Adrenal gland (tissue), 9 donors: ENCODE measurements at regions not wholly inside any gene's neighbourhood (a gene's known extent, or its start where the extent isn't known, plus 50 kb on each side); places are given as distances from the start of the nearest gene placed in this dataset.

Source experiments
- DNase-seq, 7 donors: peaks; one replicate each; pipeline ENCODE4 v3.0.0-alpha.2; 2019 to 2020
- H3K27ac ChIP-seq, 5 donors: fragments of 200-600 bp; sonication (generic) in 4 of 5; 1 replicate in 3 of 5; 2 replicates in 2 of 5; pipeline versions ENCODE4 v1.5.1 to v1.8.0; 2016 to 2020; ENCODE audit warnings: mild to moderate bottlenecking in 1 of 5
- H3K27me3 ChIP-seq: fragments of 200-600 bp; 2 replicates; pipeline ENCODE4 v1.8.0; 2021
- H3K36me3 ChIP-seq, 2 donors: fragments of 200-600 bp; replicated peaks in 1 of 2; 1 replicate in 1 of 2; 2 replicates in 1 of 2; pipeline versions ENCODE4 v1.5.1 to v1.8.0; 2018 to 2022
- H3K4me1 ChIP-seq, 2 donors: fragments of 200-600 bp; replicated peaks in 1 of 2; 1 replicate in 1 of 2; 2 replicates in 1 of 2; pipeline versions ENCODE4 v1.5.1 to v1.8.0; 2018 to 2021
- H3K4me3 ChIP-seq, 4 donors: fragments of 200-600 bp; sonication (generic) in 3 of 4; one replicate each; pipeline ENCODE4 v1.5.1; 2016 to 2018
- H3K9me3 ChIP-seq, 3 donors: fragments of 200-600 bp; sonication (generic) in 1 of 3; replicated peaks in 1 of 3; 1 replicate in 2 of 3; 2 replicates in 1 of 3; pipeline versions ENCODE4 v1.5.1 to v1.8.0; 2016 to 2021
- POLR2A ChIP-seq, 2 donors: fragments of 450-650 bp; IDR thresholded peaks; one replicate each; pipeline ENCODE4 v1.6.1; 2017; ENCODE audit warnings: antibody characterized with exemption in 2 of 2, mild to moderate bottlenecking in 2 of 2, moderate library complexity in 1 of 2
- WGBS, 4 donors: extraction: QIAGEN DNeasy Blood & Tissue Kit in 2 of 4; methylation state at CpG; one replicate each; pipeline versions ENCODE4 v1.1.5 to v1.1.7; 2013 to 2017; 5-methylcytosine and 5-hydroxymethylcytosine counted together
- intact Hi-C, 2 donors: fragments of 100-400 bp; cut with DNase I; formaldehyde crosslinking; loops; one replicate each; pipeline versions ENCODE4 v1.14.1 to v1.15.0; 2022 to 2023
- TF ChIP-seq, protein P1 (sequence below), 6 experiments: fragments of 450-650 bp in 4 of 6; fragments of 200-600 bp in 2 of 6; sonication (generic) in 1 of 6; IDR thresholded peaks; 1 replicate in 5 of 6; 2 replicates in 1 of 6; pipeline versions ENCODE4 v1.5.1 to v1.8.0; 2016 to 2021; ENCODE audit warnings: antibody characterized with exemption in 6 of 6, mild to moderate bottlenecking in 2 of 6, moderate library complexity in 1 of 6
- donor health status: healthy with polysubstance abuse.
- donor health status: Bipolar disorder and iron deficiency.
- donor health status: DM: yes; HTN: yes; CAD: no.
- donor health status: DM: no; HTN: no; CAD: no.
- donor health status: DM: no; HTN: no; CAD: no.

DNA sequence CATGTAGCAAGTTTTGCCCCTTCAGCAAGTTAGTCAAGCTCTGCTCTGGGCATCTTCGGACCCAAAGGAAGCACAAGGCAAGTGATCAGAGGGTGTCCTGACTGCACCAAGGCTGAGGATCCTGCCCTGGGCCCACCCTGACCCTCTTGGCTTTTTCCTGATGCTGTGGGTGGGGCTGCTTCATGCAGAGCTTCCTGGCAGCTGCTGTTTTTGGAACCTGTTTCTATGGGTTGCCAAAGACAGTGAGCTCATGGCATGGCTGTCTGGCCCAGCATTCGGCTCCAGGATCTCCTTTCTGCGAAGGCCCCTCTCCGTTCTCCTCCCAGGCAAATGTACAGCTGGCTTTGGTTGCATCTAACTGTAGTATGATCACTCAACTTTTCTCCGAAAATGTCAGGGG lies 497.9 kb downstream of the ARHGEF28 start:
- H3K4me3 ChIP-seq: no peak overlapping the region
- 82 to 91% (median 85%) methylated on average over 5 of the region's 5 CpGs for WGBS, 4 donors
- no peak overlapping the region for H3K27ac ChIP-seq
- no peak for DNase-seq
- intact Hi-C loops: no loop called here
- peaks cover 0 to 7% of the 10 kb centered on the region in 2 donors for H3K4me1 ChIP-seq
- no peaks in the 10 kb centered on the region for H3K9me3 ChIP-seq
- TF ChIP-seq, protein P1, sequence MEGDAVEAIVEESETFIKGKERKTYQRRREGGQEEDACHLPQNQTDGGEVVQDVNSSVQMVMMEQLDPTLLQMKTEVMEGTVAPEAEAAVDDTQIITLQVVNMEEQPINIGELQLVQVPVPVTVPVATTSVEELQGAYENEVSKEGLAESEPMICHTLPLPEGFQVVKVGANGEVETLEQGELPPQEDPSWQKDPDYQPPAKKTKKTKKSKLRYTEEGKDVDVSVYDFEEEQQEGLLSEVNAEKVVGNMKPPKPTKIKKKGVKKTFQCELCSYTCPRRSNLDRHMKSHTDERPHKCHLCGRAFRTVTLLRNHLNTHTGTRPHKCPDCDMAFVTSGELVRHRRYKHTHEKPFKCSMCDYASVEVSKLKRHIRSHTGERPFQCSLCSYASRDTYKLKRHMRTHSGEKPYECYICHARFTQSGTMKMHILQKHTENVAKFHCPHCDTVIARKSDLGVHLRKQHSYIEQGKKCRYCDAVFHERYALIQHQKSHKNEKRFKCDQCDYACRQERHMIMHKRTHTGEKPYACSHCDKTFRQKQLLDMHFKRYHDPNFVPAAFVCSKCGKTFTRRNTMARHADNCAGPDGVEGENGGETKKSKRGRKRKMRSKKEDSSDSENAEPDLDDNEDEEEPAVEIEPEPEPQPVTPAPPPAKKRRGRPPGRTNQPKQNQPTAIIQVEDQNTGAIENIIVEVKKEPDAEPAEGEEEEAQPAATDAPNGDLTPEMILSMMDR (IDR thresholded peaks at IDR 0.05): no peak
- TF ChIP-seq POLR2A (IDR thresholded peaks at IDR 0.05): no peak
- no peaks in the 10 kb centered on the region for H3K27me3 ChIP-seq
- H3K36me3 ChIP-seq: no peaks in the 10 kb centered on the region

DNA sequence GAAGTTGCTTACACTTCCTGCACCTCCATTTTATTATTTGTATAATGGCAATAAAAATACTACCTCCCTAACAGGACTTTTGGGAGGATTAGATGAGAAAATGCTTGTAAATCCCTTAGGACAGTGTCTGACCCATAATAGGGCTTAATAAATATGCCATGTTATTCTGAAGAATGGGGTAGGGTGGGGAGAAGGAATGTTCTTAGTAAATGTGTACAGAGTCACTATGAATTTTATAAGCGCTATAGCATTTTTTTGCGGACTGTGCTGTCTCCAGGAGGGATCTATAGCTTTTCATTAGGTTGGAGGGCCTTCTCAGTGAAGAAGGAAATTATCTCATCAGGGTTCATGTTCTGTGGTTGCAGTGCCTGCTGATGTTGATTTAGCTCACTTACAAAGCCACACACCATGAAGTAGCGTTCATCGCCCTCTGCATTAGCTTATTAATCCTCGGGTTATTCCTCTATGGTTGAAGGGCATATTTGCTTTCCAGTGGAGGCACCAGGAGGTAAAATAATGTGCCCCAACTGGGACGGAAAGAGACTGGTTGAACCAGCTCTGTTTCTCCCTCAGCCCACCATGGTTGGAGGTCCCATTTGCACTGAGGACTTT lies 497.1 kb downstream of the ARHGEF28 start:
- intact Hi-C loops: no loop called here
- WGBS, 4 donors: 76 to 88% (median 85%) methylated on average over 6 of the region's 6 CpGs

GRCh38 chr5:74122175-74122574 lies 496.2 kb downstream of the ARHGEF28 start:
- Histone ChIP-seq H3K4me1 (no peaks in the 10 kb centered on the region), H3K9me3 (no peaks in the 10 kb centered on the region), H3K4me3 (no peak overlapping the region), H3K27ac (no peak overlapping the region), H3K36me3 (no peaks in the 10 kb centered on the region), H3K27me3 (no peaks in the 10 kb centered on the region)
- TF ChIP-seq POLR2A (IDR thresholded peaks at IDR 0.05): no peak
- TF ChIP-seq, protein P1 (IDR thresholded peaks at IDR 0.05): no peak
- no peak for DNase-seq
- 75 to 95% (median 82%) methylated on average over 1 of the region's 1 CpG for WGBS, 4 donors
- intact Hi-C loops: no loop called here

More for the DNA sequence above, 497.1 kb downstream of the ARHGEF28 start:
- H3K27me3 ChIP-seq: no peaks in the 10 kb centered on the region
- no peak for DNase-seq
- no peak for TF ChIP-seq POLR2A (IDR thresholded peaks at IDR 0.05)
- TF ChIP-seq, protein P1 (IDR thresholded peaks at IDR 0.05): no peak
- peaks cover 0 to 7% of the 10 kb centered on the region in 2 donors for H3K4me1 ChIP-seq
- no peak overlapping the region for H3K27ac ChIP-seq
- H3K4me3 ChIP-seq: no peak overlapping the region
- H3K9me3 ChIP-seq: no peaks in the 10 kb centered on the region
- no peaks in the 10 kb centered on the region for H3K36me3 ChIP-seq

- no peak for DNase-seq
- TF ChIP-seq, protein P1 (IDR thresholded peaks at IDR 0.05): no peak
- TF ChIP-seq POLR2A (IDR thresholded peaks at IDR 0.05): no peak
- intact Hi-C loops: no loop called here
- Histone ChIP-seq H3K27me3 (no peaks in the 10 kb centered on the region), H3K4me3 (no peak overlapping the region), H3K4me1 (no peaks in the 10 kb centered on the region), H3K27ac (no peak overlapping the region), H3K36me3 (no peaks in the 10 kb centered on the region), H3K9me3 (no peaks in the 10 kb centered on the region)
- WGBS, 4 donors: 79 to 93% (median 91%) methylated on average over 3 of the region's 3 CpGs
Observed at GRCh38 chr5:74120585-74120984, 494.6 kb downstream of the ARHGEF28 start.
